ELR (cell line): ENCODE measurements at regions not wholly inside any gene's neighbourhood (a gene's known extent, or its start where the extent isn't known, plus 50 kb on each side); places are given as distances from the start of the nearest gene placed in this dataset.

Experiments
- DNase-seq: peaks from one replicate; pipeline ENCODE4 v3.0.0-alpha.2; 2015; ENCODE audit warnings: low read depth

DNA sequence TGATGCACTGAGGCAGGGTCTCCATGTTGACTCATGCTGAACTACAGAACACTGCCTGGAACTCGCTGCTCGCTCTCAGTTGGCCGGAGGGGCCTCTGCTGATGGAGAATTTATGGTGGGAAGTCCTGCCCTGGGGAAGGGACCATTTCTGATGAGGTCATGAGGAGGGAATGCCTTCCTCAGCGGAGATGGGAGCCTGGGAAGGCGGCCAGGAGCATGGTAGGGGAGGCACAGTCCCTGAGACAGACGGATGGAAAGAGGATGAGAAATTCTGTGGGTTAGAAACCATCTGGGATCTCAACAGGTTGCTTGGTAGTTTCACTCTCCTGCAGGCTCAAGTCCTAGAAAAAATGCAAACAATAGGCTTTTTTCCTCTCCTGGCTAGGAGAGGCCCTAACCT, 56.8 kb upstream of the TPM1 start:
- DNase-seq: peak; percentile 92

DNA sequence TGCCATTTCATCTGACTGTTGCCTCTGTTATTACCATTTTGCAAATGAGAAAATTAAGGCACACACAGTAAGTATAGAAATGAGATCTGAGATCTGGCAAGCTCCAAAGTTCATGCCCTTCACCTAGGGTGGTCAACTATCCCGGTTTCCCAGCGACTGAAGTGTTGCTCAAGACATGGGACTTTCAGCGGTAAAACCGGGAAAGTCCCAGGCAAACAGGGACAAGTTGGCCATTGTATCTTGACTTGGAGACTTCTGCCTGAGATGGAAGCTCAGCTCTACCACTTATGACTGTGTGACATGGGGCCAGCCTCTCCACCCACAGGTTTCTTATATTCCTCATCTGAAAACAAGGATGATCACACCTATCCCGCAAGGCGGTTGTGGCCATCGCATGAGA, 55.6 kb upstream of the TPM1 start:
- DNase-seq: no peak

- no peak for DNase-seq
These were observed 53.8 kb upstream of the TPM1 start for GRCh38 chr15:62988701-62989100.

GRCh38 chr15:62989366-62990055, 53.0 kb upstream of the TPM1 start:
- peak; percentile 7 for DNase-seq

DNA sequence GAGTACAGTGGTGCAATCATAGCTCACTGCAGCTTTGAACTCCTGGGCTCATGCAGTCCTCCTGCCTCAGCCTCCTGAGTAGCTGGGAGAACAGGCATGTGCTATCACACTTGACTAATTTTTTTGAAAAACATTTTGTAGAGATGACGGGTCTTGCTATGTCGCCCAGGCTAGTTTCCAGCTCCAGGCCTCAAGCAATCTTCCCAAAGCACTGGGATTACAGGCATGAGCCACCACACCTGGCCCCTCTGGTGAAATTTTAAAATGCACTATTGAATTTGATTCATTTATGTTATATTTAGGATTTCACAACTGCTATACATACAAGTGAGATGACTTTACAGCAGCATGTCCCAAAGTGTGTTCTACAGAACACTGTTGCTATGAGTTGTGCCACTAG, 50.8 kb upstream of the TPM1 start:
- no peak for DNase-seq

GRCh38 chr15:62992302-62992701, 50.2 kb upstream of the TPM1 start:
- DNase-seq: no peak
